CD4-positive, alpha-beta T cell treated with Interleukin-17A for 4 hours (primary cell): ENCODE measurements at regions not wholly inside any gene's neighbourhood (a gene's known extent, or its start where the extent isn't known, plus 50 kb on each side); places are given as distances from the start of the nearest gene placed in this dataset.
"Not testable (repeated sequence)": the region's sequence is repeated elsewhere in the genome, so short reads cannot be mapped to it uniquely, and the experiment has no call there.

Experiments used
- DNase-seq: peaks from one replicate; pipeline ENCODE4 v3.0.0-alpha.2; 2020; ENCODE audit warnings: mixed read lengths

DNA sequence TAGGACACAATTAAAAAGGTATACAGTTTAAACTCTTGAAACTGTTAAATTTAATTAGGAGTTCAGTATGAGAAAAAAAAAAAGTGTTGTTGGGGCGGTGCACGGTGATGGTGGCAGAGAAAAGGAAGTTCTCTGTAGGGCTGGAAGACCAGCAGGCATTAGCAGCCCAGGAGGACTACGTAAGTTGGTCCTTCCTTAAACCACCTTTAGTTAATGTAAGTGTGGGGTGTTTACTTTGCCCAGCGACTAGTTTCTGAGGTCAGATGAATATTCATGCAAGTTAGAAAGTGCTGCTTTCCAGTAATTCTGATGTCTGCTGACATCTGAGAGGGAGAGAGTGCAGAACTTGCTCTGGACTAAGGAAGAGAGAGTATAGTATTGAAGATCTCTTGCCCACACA is 54.9 kb downstream of the NKX2-1 start:
- no peak for DNase-seq

DNA sequence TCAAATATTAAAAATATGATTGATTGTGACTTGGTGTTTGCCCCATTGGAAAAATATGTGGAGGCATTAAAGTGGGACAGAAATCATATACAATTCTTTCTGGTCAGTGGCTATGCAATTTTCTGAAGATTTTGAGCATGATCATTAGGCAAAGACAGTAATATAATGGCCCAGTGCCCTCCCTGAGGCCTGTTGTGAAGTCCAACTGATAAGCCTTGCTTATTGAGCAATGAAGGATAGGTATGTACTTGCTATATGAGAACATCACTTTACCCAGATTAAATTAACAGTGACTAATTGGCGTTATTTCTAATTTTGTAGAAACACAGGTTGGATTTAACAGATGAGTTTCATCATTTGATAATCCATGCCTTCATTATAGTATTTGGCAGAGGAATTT is 57.1 kb downstream of the NKX2-1 start:
- DNase-seq = no peak

DNA sequence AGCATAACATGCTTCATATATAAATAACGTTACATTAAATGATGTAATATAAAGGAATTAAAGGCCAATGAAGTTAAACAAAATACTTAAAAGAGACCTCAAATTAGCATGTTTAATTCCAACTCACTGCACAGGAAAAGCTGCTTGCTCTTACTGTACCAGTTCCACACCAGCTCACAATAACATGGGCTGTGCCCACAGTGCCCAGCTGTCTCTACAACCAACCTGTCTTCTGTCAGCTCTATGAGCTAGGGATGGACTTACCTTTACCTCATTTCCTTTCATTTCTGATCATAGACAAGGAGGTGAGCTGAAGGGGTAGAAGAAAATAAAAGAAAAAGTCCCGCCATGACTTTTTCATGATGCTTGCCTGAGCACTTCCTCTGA is 64.8 kb downstream of the NKX2-1 start:
- DNase-seq = no peak

DNA sequence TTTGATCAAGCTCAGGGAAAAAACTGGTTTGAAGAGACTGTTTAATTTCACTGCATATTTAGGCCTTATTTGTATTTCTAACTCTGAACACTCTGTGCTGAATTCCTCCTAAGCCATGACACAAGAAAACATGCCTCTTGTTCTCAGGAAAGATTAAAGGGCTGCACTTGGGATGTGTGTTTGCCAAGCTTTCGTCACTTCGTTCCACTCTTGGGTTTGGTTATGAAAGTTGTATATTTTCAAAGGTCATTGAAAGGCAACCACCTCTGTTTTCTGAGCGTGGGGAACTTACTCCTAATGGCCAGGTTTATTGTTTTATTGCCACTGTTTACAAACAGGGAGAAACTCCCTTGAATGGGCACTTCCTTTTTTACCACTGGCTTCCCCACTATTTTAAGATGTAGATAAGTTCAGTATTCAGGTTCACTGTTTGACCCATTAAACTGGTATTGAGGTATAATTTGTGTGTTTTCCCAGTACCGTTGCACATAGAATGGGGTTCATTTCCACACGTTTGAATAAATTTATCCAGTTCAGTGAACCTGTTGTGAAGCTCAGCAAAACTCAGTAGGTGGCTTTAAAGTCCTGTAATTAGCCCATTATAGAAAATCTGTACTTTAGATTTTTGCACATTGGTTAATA is 65.3 kb downstream of the NKX2-1 start:
- DNase-seq = no peak

DNA sequence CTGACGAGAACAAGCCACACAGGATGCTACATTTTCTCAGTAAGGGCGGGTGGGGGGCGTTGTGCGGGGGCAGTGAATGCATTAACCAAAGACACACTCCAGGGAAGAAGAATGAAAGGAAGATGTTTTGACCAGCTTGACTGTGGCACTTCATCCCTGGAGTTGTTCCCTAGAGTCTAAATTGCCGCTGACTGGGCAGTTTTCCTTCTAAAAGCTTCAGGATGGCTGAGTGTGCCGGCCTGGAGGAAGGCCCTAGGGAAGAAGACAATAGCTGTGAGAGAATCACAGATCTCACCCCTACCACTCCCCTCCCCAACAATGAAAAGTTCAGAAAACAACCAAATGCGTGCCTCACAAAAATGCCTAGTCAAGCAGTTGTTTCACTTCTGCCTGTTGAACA is 67.2 kb downstream of the NKX2-1 start:
- DNase-seq = no peak

DNA sequence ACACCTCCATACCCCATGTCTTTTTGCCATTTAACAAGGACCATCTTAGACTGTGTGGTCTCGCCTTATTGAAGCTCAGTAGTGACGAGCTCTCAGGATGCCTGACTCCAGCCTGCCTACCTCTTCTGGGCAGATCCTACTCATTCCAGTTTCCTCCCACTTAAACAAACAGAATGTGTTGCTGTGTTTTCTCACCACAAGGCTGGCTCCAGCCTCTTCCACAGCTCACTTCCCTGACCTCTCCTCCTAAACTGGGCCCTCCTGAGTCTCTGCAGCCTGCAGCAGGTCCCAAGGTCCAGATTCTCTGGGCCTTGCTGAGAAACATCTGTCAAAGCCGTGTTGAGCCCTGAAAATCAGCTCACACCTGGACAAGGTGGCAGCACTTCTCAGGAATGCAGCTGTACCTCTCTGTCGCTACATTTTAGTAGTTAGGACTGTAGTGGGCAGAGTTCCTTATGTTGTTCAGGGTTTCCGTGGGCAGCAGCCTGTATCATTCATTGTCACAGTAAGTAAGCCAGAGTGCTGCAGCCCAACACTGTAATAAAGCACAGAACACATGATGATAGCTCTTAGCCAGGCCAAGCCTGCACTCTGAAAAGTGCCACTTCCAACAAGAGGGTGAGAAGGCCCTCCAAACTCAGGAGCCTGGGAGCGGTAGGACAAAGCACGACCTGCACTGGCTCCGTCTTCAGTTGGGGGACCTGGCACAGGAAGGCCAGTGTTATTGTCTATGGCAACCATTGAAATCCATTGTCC is 68.5 kb downstream of the NKX2-1 start:
- DNase-seq = no peak

DNA sequence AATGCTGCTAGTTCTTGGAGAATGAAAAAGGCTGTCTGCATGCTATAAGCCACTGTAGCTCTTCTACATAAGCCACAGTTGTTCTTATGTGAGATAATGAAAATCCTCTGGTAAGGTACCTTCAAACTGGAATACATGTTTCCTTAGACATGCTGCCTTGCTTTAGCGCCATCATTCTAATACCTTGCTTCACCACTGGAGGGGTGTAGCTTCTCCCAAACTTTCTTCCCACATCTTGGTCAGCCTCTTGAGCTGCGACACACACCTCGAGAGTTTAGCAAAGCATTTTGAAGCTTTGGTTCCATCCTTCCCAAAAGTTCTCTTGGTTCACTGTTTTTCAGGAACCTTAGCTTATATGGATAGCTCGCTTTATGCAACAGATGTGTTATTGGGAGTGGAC is 69.5 kb downstream of the NKX2-1 start:
- no peak for DNase-seq

DNA sequence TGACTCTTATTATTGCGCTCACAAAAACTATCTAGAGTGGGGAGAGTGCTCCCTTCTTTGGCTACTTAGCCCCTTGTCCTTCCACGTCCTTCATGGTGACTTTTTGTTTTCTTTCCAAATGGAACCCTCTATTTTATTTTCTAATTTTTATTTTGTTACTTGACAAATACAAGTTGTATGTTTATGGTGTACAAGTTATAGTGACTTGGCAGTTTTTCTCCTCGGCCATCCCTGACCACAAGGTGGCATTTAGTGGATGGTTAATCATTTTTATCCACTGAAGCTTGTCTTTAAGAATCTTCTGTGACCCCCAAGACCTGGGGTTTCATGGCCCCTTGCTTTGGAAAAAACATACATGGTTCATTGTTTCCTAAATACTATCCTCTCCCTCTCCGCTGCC is 70.1 kb downstream of the NKX2-1 start:
- DNase-seq = no peak

DNA sequence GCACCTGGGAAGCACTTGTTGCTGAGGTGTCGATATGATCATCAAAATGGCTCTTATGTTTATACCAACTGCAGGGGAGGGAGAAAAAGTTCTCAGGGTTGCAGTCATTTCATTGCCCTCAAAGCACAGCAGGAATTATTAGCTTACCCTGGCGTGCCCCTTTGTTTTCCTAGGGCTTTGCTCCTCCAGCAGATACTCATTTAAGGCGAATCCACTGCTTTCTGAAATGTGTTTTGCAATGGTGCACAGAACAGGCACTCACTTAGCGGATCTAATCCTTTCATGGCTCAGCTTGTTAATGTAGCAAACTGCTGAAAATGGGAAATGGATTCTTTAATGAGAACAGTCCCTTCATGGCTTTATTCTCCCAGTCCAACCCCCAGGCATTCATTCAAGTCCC is 76.7 kb downstream of the NKX2-1 start:
- no peak for DNase-seq

DNA sequence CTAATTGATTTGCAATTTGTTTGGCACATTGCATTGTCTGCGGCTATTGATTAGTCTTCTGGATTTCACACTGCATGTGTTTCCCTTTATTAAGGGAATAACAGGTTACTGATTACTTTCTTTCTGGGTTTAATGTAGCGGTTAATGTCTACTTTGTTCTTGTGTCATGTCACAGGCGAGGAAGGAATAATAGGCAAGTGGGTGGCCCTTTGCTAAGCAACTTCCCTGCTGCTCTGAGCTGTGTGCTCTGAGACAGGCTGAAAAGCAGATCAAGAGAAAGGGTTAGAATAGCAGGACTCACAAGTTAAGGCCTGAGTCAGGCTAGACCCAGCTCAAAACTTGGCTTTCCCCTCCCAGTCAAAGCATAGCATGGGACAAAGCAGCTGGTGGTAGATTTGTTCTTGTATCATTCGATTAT is 77.2 kb downstream of the NKX2-1 start:
- no peak for DNase-seq

DNA sequence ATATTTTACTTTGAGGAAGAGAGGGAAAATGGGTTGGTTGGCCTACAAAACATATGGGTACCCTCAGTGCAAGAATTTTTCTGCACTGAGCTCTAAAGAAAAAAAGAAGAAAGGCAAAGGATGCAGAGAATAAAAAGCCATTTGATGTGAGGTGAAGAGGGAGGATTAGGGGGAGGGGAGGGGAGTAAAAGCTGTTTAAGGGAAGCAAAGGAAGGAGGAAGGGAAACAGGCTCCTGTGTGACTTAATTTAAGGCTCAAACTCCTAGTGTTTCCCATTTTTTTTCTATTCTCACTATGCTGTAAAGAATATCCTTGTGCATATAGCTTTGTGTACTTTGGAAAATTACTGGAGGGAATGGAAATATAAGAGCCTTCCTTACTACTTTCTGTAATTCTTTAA is 78.7 kb downstream of the NKX2-1 start:
- DNase-seq = no peak

DNA sequence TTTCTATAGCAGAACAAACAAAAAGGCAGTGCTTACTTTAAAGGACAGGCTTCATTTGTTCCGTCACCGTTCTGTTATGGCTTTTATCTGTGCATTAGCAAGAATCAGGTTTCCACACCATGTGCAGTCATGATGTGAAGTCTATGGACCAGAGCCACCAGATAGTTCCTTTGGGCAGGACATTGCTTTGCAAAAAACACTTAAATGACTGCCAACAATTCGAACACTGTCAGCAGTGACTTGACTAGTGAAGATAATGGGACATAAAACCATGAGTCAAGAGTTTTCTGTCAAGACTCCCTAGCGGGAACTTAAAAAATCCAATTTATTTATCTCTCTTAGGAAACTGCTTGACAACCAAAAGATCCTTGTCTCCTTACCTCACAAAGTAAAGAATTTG is 80.3 kb downstream of the NKX2-1 start:
- DNase-seq = no peak

DNA sequence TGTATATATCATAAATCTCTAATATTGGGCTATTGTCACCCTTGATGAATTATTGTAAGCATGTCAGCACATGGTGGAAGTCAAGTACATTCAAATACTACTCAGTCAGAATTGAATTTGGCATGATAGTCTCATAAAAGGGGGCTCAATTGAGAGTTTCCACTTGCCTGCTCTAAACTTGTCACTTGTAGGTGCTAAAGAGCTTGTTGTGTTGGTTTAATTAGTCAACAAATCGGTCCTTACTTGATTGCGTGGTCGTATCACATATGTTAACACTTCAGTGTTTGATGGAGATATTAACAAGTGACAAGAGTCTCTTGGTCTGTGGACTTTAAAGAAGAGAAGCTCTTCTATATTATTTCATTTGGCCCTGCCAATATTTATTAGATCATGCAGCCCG is 81.1 kb downstream of the NKX2-1 start:
- no peak for DNase-seq

DNA sequence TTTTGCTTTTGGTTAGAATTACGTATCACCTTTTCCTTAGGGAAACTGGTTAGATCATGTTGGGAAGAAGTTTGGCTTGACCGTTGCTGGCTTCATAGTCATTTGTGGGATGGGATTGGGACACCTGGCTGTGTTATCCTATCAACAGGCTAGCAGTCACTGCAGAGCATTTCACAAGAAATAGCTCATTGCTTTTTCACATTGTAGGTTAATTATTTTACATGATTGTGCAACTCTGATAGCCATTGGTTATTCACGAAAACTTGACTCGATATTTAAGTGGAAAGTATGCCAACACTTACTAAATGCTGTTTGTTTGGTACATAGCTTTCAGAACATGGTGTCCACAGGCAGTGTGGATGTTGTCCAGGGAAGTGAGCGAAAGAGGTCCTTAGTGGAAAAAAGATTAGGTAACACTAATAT is 89.4 kb downstream of the NKX2-1 start:
- DNase-seq = no peak

DNA sequence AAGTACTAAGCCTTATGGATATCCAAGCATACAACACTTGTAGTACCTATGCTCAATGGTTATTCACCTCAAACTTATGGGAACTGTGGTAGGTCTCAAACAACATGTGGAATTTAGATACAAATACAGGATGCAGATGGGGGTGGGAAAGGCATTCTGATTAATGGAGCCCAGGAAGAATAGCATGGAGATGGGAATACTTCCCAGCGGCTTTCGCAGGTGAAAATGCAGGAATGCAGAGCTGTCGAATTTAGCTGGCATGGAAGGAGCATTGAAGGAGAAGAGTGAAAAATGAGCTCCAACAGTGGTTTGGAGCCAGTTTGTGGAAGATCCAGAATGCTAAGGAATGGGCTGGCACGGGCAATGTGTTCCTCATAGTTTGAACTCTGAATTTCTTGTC is 89.9 kb downstream of the NKX2-1 start:
- no peak for DNase-seq

DNA sequence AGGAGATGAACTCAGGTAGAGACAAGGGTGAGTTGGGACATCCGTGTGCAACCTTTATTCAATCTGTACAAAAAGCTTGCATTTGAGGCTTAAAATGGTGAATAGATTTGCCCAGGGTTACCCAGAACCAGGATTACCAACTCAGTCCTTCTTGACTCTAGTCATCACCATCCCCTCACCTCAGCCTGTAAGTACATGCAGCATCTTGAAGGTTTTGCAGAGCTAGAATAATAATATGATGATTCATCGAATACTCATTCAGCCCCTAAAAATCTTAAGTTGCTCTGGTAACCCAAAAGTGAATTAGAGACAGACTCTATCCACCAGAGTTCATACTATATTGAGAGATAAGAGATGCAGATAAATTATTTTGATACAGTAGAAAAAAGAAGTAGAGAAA is 90.3 kb downstream of the NKX2-1 start:
- no peak for DNase-seq

DNA sequence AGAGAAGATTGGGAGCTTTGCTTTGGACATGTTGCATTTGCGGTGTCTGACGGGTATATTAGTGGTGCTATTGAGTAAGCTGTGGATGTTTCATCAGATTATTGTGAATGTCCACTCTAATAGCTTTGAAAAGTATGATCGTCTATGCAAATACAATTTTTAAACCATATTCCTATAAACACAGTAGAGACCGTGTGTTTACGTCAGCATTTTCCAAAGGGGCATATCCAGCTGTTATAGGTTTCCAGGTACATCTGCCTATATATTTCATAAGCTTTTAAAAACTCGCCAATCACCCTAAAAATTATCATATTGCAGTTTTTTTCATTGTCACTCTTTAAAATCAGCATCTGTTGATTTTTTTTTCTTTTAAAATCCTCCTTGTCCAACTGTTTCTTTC is 91.7 kb downstream of the NKX2-1 start:
- no peak for DNase-seq

DNA sequence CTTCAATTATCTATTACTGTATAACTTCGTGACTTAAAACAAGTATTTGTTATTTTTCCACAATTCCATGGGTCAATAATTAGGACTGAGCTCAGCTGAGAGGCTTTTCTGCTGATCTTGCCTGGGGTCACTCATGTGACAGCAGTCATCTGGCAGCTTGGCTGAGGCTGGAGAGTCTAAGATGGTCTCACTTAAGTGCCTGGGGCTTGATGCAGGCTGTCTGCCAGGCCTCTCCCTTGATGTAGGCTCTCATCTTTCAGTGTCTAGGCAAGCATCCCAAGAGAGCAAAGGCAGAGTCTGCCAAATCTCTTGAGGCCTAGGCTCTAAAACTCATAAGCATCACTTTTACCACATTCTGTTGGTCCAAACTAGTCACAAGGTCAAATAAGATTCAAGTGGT is 93.2 kb downstream of the NKX2-1 start:
- DNase-seq = no peak

DNA sequence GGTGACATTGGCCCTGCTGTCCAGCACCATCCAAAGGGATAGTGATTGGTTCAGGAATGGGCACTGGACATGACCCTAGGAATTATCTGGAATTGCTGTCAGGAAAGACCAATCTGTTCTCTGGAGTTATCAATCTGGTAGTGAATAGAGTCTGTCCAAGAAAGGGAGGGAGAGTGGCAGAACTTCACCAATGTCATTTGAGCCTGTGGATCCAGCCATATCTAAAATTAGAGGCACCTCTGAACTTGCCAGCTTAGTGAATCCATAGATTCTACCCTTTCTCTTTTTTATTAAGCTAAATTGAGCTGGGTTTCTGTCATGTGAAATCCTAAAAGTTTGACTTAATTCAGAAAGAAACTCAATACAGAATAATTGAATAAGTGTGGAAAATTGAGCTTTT is 93.9 kb downstream of the NKX2-1 start:
- no peak for DNase-seq

DNA sequence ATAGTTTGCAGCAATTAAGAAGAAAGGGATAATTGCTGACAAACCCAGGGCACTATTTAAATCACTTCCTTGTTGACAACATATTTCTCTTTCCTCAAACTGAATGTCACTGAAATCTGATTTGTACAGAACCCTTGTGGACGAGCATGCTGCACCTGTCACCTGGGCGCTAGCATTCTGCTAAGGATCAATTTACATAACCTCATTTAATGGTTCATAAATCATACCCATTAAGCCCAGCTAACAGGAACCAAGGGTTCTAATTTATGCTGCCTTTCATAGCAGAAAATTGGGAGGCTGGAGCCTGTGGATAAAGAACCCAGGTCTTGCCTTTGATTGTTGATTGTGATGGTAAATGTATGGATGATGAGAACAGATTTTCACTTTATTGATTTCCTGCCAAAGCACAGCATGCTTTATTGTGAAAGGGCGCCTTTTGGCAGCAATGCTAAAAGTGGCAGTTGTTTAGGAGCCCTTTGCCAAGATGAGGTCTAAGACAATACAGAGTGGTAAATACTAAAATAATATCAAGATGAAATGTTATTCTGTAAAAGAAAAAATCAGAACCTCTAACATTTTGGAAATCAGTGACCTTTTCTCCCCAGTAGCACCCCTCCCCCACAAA is 95.4 kb downstream of the NKX2-1 start:
- no peak for DNase-seq

DNA sequence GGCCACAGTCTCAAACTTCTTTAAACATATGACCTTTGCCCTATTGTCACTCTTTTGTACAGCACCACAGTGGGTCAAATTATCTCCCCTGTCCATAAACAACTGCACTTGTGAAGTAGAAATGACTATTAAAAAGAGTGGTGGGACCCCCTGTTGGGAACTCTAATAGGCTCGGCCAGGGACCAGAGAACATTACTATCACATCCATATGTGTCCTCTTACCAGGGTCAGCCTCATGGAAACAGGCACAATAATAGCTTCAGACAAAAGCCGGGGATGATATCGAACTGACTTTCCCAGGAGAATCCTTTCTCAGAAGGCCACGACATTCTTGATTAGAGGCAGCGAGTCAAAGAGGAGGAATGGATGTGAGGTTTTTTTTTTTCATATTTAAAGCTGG is 96.6 kb downstream of the NKX2-1 start:
- DNase-seq = no peak

DNA sequence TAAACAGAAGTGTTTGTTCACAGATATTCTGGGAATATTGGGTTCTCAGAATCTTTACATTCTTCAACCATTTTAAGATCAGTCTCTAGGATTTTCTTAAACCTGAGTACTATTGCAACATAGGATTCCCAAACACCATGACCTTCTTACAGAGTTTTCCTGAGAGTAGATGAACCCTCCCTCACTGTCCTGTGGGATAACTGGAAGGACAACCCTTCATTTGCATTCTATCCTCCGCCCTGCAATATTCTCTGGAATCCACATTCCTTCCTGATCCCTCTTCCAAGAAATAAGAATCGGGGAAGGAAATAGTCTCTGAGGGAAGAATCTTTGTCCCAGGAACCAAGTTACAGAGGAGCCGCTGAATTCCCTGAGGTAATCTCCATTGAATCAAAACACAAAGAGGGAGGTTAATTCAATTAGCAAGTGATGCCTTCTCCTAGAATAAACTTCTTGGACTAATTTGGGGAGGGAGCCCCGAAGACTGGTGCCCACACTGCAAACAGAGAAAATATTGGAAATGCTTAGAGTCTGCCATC is 99.8 kb upstream of the MBIP start:
- no peak for DNase-seq

DNA sequence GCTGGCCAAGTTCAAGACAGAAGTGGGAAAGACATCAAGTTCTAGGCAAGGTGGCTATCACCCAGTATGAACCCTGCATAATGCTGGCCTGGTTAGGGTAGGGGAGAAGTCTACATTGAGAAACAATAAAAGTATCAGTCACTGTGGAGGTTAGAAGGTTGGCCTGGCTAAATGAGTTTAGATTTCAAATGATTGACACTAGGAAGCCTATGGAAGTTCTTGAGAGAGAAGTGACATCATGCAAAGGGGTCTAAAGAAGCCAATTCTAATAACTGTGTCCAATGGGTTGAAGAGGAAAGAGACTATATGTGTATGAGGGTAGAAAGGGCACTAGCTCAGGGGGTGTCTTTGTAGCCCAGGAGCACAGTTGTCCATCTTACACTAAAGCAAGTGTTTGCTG is 98.5 kb upstream of the MBIP start:
- no peak for DNase-seq

DNA sequence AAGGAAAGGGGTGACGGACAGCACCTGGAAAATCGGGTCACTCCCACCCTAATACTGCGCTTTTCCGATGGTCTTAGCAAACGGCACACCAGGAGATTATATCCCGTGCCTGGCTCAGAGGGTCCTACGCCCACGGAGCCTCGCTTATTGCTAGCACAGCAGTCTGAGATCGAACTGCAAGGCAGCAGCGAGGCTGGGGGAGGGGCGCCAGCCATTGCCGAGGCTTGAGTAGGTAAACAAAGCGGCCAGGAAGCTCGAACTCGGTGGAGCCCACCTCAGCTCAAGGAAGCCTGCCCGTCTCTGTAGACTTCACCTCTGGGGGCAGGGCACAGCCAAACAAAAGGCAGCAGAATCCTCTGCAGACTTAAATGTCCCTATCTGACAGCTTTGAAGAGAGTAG is 91.5 kb upstream of the MBIP start:
- not testable (repeated sequence) for DNase-seq
